Tibial nerve (tissue), 4 donors: ENCODE measurements at regions not wholly inside any gene's neighbourhood (a gene's known extent, or its start where the extent isn't known, plus 50 kb on each side); places are given as distances from the start of the nearest gene placed in this dataset.
A peak's percentile ranks its signal among the peaks of the same experiment; 100 is the strongest.

Source experiments
- DNase-seq, 2 donors: peaks; one replicate each; pipeline ENCODE4 v3.0.0-alpha.2; 2019; ENCODE audit warnings: low spot score in 2 of 2
- H3K27ac ChIP-seq, 4 donors: fragments of 200-600 bp; sonication (generic) in 3 of 4; one replicate each; pipeline ENCODE4 v1.5.1; 2017 to 2019; ENCODE audit warnings: mild to moderate bottlenecking in 1 of 4
- H3K27me3 ChIP-seq, 2 donors: fragments of 200-600 bp; sonication (generic) in 1 of 2; one replicate each; pipeline versions ENCODE4 v1.5.1 to v1.6.0; 2017 to 2019
- H3K36me3 ChIP-seq, 3 donors: fragments of 200-600 bp; sonication (generic); one replicate each; pipeline ENCODE4 v1.5.1; 2018 to 2019
- H3K4me1 ChIP-seq, 4 donors: fragments of 200-600 bp; sonication (generic) in 3 of 4; one replicate each; pipeline ENCODE4 v1.5.1; 2017 to 2019
- H3K4me3 ChIP-seq, 4 donors: fragments of 200-600 bp; sonication (generic) in 3 of 4; one replicate each; pipeline ENCODE4 v1.5.1; 2017 to 2019; ENCODE audit warnings: mild to moderate bottlenecking in 1 of 4, moderate library complexity in 1 of 4
- H3K9me3 ChIP-seq, 4 donors: fragments of 200-600 bp; sonication (generic) in 3 of 4; one replicate each; pipeline ENCODE4 v1.5.1; 2017 to 2019
- EP300 ChIP-seq, 2 donors: sonication (generic); formaldehyde crosslinking; IDR thresholded peaks; one replicate each; pipeline ENCODE4 v1.6.1; 2017; ENCODE audit warnings: antibody characterized with exemption in 2 of 2, mild to moderate bottlenecking in 1 of 2
- POLR2A ChIP-seq, 2 donors: fragments of 450-650 bp; IDR thresholded peaks; one replicate each; pipeline ENCODE4 v1.6.1; 2017; ENCODE audit warnings: antibody characterized with exemption in 2 of 2, mild to moderate bottlenecking in 2 of 2, moderate library complexity in 2 of 2
- WGBS, 2 donors: methylation state at CpG; one replicate each; pipeline ENCODE4 v1.1.5; 2018; 5-methylcytosine and 5-hydroxymethylcytosine counted together
- TF ChIP-seq, protein P1 (sequence below), 5 experiments: fragments of 200-600 bp in 3 of 5; fragments of 450-650 bp in 2 of 5; sonication (generic) in 3 of 5; IDR thresholded peaks; one replicate each; pipeline ENCODE4 v1.5.1; 2016 to 2019; ENCODE audit warnings: antibody characterized with exemption in 5 of 5, mild to moderate bottlenecking in 3 of 5, moderate library complexity in 2 of 5

DNA sequence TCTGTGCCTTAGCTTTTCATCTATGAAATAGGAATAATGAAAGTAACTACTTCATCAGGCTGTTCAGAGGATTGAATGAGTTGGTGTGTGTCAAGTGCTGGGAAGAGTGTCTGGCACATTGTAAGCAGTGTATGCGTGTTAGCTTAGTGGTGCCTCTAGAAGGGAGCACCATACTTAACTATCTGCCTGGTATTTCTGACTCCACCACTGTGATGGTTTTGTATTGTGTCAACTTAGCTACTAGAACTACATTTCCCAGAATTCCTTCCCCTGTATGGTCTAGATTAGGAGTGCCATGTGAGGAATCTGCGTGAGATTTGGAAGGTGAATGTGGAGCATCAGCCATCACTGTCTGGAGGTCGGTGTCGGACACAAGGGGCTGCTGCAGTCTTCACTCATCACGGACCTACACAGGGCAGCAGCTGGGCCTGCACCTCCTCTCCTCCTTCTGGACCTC lies 115.4 kb upstream of the GALNT15 start:
- Histone ChIP-seq H3K27me3 (no peaks in the 10 kb centered on the region), H3K9me3 (no peaks in the 10 kb centered on the region), H3K4me1 (peaks cover 5 to 90% (median 54%) of the 10 kb centered on the region in 4 donors), H3K4me3 (no peak overlapping the region), H3K36me3 (no peaks in the 10 kb centered on the region), H3K27ac (peak overlapping the region; percentile 84 to 97 (median 94))
- DNase-seq, result no peak
- 90 to 99% methylated on average over 4 to 5 of the region's 5 CpGs for WGBS, 2 donors
- TF ChIP-seq, protein P1, sequence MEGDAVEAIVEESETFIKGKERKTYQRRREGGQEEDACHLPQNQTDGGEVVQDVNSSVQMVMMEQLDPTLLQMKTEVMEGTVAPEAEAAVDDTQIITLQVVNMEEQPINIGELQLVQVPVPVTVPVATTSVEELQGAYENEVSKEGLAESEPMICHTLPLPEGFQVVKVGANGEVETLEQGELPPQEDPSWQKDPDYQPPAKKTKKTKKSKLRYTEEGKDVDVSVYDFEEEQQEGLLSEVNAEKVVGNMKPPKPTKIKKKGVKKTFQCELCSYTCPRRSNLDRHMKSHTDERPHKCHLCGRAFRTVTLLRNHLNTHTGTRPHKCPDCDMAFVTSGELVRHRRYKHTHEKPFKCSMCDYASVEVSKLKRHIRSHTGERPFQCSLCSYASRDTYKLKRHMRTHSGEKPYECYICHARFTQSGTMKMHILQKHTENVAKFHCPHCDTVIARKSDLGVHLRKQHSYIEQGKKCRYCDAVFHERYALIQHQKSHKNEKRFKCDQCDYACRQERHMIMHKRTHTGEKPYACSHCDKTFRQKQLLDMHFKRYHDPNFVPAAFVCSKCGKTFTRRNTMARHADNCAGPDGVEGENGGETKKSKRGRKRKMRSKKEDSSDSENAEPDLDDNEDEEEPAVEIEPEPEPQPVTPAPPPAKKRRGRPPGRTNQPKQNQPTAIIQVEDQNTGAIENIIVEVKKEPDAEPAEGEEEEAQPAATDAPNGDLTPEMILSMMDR (IDR thresholded peaks at IDR 0.05), result no peak
- no peak for TF ChIP-seq POLR2A (IDR thresholded peaks at IDR 0.05)
- no peak for TF ChIP-seq EP300 (IDR thresholded peaks at IDR 0.05)

DNA sequence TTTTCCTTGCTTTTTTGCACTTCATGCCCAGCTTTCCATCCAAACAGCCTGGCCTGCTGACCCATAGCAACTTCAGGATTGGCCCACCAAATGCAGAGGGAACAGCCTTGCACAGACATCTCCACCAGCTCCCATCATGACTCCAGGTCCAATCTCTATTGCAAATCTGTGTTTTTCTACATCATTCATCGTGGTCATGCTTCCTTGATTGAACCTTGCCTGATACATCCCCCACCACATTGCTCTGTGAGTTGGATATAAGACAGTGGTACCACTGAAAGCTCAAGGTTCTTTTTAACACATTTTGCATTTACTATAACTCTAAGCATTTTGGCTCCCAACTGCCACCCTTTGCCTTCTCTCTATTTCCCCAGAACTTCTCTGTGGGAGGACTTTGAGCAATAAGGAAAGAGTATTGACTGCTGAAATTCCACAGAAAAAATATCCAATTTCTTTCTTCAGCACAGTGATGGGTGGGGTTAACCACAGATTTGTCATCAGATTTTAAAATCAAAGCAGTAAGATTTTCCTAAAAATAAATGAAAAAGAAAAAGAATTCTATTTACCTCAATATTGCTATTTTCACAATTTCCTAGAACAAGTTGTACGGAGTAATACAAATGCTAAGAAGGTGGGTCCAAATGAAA lies 114.6 kb upstream of the GALNT15 start:
- Histone ChIP-seq H3K27me3 (no peaks in the 10 kb centered on the region), H3K4me3 (no peak overlapping the region), H3K4me1 (peaks cover 2 to 90% (median 56%) of the 10 kb centered on the region in 4 donors), H3K27ac (peak overlapping the region; percentile 84 to 97 (median 94)), H3K36me3 (no peaks in the 10 kb centered on the region), H3K9me3 (no peaks in the 10 kb centered on the region)
- DNase-seq, result no peak
- TF ChIP-seq EP300 (IDR thresholded peaks at IDR 0.05) (no peak), POLR2A (IDR thresholded peaks at IDR 0.05) (no peak)
- TF ChIP-seq, protein P1 (IDR thresholded peaks at IDR 0.05), result no peak
- 60 to 63% methylated on average over 2 of the region's 2 CpGs for WGBS, 2 donors

DNA sequence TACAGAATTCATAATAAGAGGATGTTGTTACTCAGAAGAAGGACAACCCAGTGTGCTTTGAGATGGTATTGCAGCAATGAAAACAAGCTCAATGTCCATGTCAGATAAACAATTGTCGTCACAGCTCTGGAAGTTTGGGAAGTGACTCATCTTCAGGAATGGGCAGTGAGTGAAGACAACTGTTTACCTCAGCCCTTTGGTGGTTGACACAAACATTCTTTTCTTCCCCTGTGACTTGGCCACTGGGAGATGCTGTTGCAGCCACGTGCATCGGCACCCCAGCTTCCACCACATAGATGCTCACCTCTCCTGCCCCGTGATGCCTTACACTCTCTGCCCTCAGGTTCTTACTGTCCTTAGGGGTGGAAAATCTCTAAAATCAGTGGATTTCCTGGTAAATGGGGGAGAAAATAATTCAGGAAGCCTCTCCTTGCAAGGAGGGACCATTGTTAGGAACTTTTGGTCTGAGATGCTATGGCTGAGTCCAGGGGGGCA lies 114.1 kb upstream of the GALNT15 start:
- peak overlapping the region; percentile 84 to 97 (median 94) for H3K27ac ChIP-seq
- no peaks in the 10 kb centered on the region for H3K9me3 ChIP-seq
- H3K4me3 ChIP-seq, result no peak overlapping the region
- peaks cover 3 to 90% (median 57%) of the 10 kb centered on the region in 4 donors for H3K4me1 ChIP-seq
- no peaks in the 10 kb centered on the region for H3K36me3 ChIP-seq
- H3K27me3 ChIP-seq, result no peaks in the 10 kb centered on the region
- TF ChIP-seq EP300 (IDR thresholded peaks at IDR 0.05), result peak; percentile 99
- no peak for TF ChIP-seq POLR2A (IDR thresholded peaks at IDR 0.05)
- TF ChIP-seq, protein P1 (IDR thresholded peaks at IDR 0.05), result peak in 2 of 5 experiments; percentile 44 to 51
- DNase-seq, result peak; percentile 58 to 86
- WGBS, 2 donors, result 14 to 29% methylated on average over 4 of the region's 4 CpGs

DNA sequence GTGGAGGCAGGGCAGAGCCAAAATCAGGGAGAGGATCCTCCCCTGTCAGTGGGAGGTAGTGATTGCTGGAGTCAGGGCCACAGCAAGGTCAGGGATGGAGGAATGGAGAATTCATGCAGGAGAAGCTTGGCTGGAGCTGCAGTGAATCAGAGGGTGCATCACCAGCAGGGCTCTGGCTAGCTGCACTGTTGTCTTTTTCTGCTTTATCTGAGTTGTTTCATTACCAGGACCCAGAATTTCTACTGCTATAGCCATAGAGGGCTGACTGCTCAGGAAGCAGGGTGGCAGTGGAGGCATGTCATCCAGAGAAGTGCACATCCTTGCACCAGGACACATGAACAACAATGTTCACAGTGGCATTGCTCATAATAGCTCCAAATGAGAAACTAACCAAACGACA lies 113.5 kb upstream of the GALNT15 start:
- H3K4me1 ChIP-seq, result peaks cover 3 to 91% (median 53%) of the 10 kb centered on the region in 4 donors
- peak; percentile 41 to 64 for DNase-seq
- H3K9me3 ChIP-seq, result no peaks in the 10 kb centered on the region
- H3K27ac ChIP-seq, result peak overlapping the region; percentile 70 to 97 (median 94)
- H3K27me3 ChIP-seq, result no peaks in the 10 kb centered on the region
- 77 to 80% methylated on average over 1 of the region's 1 CpG for WGBS, 2 donors
- H3K36me3 ChIP-seq, result no peaks in the 10 kb centered on the region
- no peak for TF ChIP-seq EP300 (IDR thresholded peaks at IDR 0.05)
- no peak for TF ChIP-seq POLR2A (IDR thresholded peaks at IDR 0.05)
- TF ChIP-seq, protein P1 (IDR thresholded peaks at IDR 0.05), result no peak
- no peak overlapping the region for H3K4me3 ChIP-seq

DNA sequence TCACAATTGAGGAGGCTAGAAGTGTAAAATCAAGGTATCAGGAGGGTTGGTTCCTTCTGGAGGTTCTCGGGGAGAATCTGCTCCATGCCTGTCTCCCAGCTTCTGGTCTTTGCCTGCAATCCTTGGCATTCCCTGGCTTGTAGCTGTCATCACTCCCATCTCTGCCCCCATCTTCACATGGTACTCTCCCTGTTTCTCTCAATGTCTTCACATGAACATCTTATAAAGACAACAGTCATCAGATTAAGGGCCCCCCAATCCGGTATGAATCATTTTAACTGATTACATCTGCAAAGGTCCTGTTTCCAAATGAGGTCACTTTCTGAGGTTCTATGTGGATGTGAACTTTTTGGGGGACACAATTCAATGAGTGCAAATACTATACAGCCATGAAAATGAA lies 113.0 kb upstream of the GALNT15 start:
- no peak for TF ChIP-seq POLR2A (IDR thresholded peaks at IDR 0.05)
- TF ChIP-seq EP300 (IDR thresholded peaks at IDR 0.05), result no peak
- TF ChIP-seq, protein P1 (IDR thresholded peaks at IDR 0.05), result no peak
- H3K4me3 ChIP-seq, result no peak overlapping the region
- H3K27me3 ChIP-seq, result no peaks in the 10 kb centered on the region
- H3K9me3 ChIP-seq, result no peaks in the 10 kb centered on the region
- 83 to 88% methylated on average over 2 of the region's 2 CpGs for WGBS, 2 donors
- H3K4me1 ChIP-seq, result peaks cover 3 to 90% (median 50%) of the 10 kb centered on the region in 4 donors
- H3K36me3 ChIP-seq, result no peaks in the 10 kb centered on the region
- no peak for DNase-seq
- peak overlapping the region; percentile 70 to 97 (median 94) for H3K27ac ChIP-seq
